ENCODE measurements at regions not wholly inside any gene's neighbourhood (a gene's known extent, or its start where the extent isn't known, plus 50 kb on each side); places are given as distances from the start of the nearest gene placed in this dataset.

DNA sequence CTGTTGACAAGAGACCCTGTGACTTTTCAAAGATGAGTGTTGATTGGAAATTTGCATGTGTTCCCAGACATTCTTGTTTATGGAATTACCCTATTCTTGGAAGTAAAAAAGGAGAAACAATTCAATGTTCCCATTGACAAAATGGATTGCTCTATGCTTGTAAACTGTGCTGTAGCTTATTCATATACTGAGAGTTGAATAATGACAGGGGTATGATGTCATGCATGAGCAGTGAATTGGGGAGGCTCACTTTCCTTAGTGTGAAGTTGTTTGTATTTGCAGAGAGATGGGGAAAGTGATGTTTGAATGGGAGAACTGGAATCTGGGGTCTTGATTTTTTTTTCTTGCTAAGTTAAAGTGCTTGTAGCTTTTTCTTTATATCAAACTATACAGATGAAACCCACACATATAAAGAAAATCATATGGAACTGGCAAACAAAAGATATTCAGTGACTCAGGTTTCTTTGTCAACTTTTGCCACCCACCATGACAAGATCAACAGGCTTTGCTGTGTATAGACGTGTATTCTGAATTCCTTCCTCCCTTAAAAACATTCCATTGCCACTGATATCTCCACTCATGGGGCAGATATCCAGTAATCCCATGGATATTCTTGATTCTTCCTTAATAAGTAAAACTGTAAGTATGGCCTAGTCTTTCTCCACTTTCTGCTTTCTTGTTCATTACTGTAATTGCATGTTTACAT is 97.8 kb upstream of the JAG1 start:
- Histone ChIP-seq H3K4me3 (ENCODE audit: low read length) (no peak overlapping the region), H3K27ac (ENCODE audit: low read length) (no peak overlapping the region), H3K4me1 (ENCODE audit: control insufficient read depth, insufficient read depth, low read length) (no peaks in the 10 kb centered on the region), H3K9me3 (ENCODE audit: control insufficient read depth, low read length) (no peaks in the 10 kb centered on the region), H3K27me3 (ENCODE audit: control insufficient read depth, insufficient read depth) (no peaks in the 10 kb centered on the region)
- ATAC-seq (no peak), DNase-seq (no peak)
- intact Hi-C loops (cut with DNase I) = no loop called here
- WGBS = 54% methylated on average over 1 of the region's 1 CpG

DNA sequence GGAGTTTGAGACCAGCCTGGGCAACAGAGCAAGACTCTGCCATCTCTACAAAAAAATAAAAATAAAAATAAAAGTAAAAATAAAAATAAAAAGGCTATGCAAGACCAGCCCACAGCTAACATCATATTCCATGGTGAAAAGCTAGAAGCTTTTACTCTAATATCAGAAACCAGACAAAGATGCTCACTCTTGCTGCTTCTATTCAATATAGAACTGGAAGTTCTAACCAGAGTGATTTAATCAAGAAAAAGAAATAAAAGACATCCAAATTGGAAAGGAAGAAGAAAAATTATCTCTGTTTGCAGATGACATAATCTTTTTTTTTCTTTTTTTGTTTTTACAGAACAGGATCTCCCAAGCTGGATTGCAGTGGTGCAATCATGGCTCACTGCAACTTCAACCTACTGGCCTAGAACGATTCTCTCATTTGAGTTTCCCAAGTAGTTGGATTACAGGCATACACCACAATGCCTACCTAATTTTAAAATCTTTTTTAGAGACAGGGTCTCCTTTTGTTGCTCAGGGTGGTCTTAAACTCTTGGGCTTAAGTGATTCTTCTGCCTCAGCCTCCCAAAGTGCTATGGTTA is 100.7 kb upstream of the JAG1 start:
- WGBS = 73% methylated on average over 1 of the region's 1 CpG
- peak; percentile 34 to 68 for ATAC-seq
- no peak overlapping the region for H3K27ac ChIP-seq (ENCODE audit: low read length)
- DNase-seq = no peak
- H3K4me3 ChIP-seq (ENCODE audit: low read length) = no peak overlapping the region
- no peaks in the 10 kb centered on the region for H3K4me1 ChIP-seq (ENCODE audit: control insufficient read depth, insufficient read depth, low read length)
- no peaks in the 10 kb centered on the region for H3K27me3 ChIP-seq (ENCODE audit: control insufficient read depth, insufficient read depth)
- H3K9me3 ChIP-seq (ENCODE audit: control insufficient read depth, low read length) = no peaks in the 10 kb centered on the region
- intact Hi-C loops (cut with DNase I) = no loop called here

DNA sequence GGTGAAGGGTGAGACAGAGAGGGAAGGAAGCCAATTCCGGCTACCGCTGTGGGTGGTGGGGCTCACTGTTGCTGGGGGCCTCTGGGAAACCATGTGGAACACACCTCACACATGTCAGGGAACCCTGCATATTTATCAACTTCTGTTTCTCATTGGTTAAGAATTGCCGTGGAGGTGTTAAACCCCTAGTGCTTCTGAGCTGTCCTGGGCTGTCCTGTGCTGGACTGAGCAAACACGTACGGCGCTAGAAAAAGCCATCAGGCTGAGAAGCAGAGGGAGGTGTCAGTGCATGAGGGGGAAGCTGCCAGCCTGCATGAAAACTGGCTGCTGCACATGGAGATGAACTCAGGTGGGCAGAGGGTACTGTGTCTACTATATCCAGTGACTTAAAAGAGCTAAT is 103.9 kb upstream of the JAG1 start:
- no peaks in the 10 kb centered on the region for H3K4me1 ChIP-seq (ENCODE audit: control insufficient read depth, insufficient read depth, low read length)
- ATAC-seq (no peak), DNase-seq (peak in 1 of 3 donors; percentile 40)
- no peak overlapping the region for H3K4me3 ChIP-seq (ENCODE audit: low read length)
- H3K27ac ChIP-seq (ENCODE audit: low read length) = no peak overlapping the region
- H3K27me3 ChIP-seq (ENCODE audit: control insufficient read depth, insufficient read depth) = no peaks in the 10 kb centered on the region
- no peaks in the 10 kb centered on the region for H3K9me3 ChIP-seq (ENCODE audit: control insufficient read depth, low read length)
- intact Hi-C loops (cut with DNase I) = no loop called here
- WGBS = 73% methylated on average over 6 of the region's 6 CpGs

DNA sequence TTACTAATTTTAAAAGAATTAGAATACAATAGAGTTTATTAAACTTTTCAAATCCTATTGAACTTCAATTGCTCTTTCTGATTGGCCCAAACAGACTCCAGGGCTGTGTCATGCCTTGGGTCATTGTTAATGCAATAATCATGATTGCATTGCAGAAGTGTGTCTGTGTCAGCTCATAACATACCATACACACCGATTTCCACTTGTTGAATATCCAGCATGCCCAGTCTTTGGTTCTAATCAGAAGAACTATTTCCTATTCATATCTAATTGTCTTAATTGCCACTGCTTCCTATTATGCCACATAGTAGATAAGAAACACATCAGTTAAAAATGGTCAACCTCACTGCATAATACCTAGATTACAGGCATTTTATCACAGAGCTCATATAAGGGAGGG is 106.1 kb upstream of the JAG1 start:
- Histone ChIP-seq H3K27me3 (ENCODE audit: control insufficient read depth, insufficient read depth) (no peaks in the 10 kb centered on the region), H3K9me3 (ENCODE audit: control insufficient read depth, low read length) (no peaks in the 10 kb centered on the region), H3K4me1 (ENCODE audit: control insufficient read depth, insufficient read depth, low read length) (no peaks in the 10 kb centered on the region), H3K27ac (ENCODE audit: low read length) (no peak overlapping the region), H3K4me3 (ENCODE audit: low read length) (no peak overlapping the region)
- ATAC-seq = no peak
- 40% methylated on average over 1 of the region's 1 CpG for WGBS
- no peak for DNase-seq
- intact Hi-C loops (cut with DNase I) = no loop called here

DNA sequence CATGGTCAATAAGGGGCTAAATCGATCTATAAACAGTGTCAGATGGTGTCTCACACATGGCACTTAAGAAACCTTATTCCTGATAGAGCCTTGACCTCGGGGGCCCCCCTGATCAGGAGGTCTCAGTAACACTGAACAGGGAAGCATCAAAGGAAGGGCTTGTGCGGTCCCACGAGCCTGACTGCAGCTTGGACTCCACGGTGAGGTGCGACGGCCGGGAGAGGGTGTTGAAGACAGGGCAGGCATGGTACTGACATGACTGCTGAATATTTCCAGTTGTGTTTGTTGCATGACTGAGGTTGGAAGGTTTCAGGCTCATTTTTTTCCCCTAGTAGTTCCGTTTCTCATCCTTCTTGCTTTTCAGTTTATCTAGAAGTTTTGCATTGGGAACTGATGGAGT is 107.1 kb upstream of the JAG1 start:
- H3K4me1 ChIP-seq (ENCODE audit: control insufficient read depth, insufficient read depth, low read length) = no peaks in the 10 kb centered on the region
- intact Hi-C loops (cut with DNase I) = no loop called here
- no peak overlapping the region for H3K27ac ChIP-seq (ENCODE audit: low read length)
- WGBS = 81% methylated on average over 9 of the region's 9 CpGs
- DNase-seq = no peak
- no peak overlapping the region for H3K4me3 ChIP-seq (ENCODE audit: low read length)
- no peak for ATAC-seq
- H3K27me3 ChIP-seq (ENCODE audit: control insufficient read depth, insufficient read depth) = no peaks in the 10 kb centered on the region
- H3K9me3 ChIP-seq (ENCODE audit: control insufficient read depth, low read length) = no peaks in the 10 kb centered on the region

DNA sequence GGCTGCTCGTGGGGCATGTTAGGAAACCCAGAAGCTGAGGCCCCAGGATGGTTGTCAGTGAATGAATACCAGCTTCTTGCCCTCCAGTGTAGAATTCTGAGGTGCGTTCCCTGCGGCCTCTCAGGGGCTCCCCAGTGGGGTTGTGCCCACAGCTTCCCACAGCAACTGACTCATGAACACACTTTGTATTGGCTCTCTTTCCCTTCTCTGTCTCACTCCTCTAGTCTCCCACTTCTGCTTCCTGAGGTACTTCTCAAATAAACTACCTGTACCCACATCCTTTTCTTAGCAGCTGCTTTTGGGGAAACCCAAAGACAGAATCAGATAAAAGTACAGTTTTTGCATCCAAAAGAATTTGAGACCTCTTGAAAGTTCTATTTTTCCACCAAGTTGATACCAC is 107.7 kb upstream of the JAG1 start:
- Histone ChIP-seq H3K27me3 (ENCODE audit: control insufficient read depth, insufficient read depth) (no peaks in the 10 kb centered on the region), H3K4me3 (ENCODE audit: low read length) (no peak overlapping the region), H3K27ac (ENCODE audit: low read length) (no peak overlapping the region), H3K9me3 (ENCODE audit: control insufficient read depth, low read length) (no peaks in the 10 kb centered on the region), H3K4me1 (ENCODE audit: control insufficient read depth, insufficient read depth, low read length) (no peaks in the 10 kb centered on the region)
- ATAC-seq = no peak
- WGBS = 86% methylated on average over 3 of the region's 3 CpGs
- intact Hi-C loops (cut with DNase I) = no loop called here
- DNase-seq = no peak

DNA sequence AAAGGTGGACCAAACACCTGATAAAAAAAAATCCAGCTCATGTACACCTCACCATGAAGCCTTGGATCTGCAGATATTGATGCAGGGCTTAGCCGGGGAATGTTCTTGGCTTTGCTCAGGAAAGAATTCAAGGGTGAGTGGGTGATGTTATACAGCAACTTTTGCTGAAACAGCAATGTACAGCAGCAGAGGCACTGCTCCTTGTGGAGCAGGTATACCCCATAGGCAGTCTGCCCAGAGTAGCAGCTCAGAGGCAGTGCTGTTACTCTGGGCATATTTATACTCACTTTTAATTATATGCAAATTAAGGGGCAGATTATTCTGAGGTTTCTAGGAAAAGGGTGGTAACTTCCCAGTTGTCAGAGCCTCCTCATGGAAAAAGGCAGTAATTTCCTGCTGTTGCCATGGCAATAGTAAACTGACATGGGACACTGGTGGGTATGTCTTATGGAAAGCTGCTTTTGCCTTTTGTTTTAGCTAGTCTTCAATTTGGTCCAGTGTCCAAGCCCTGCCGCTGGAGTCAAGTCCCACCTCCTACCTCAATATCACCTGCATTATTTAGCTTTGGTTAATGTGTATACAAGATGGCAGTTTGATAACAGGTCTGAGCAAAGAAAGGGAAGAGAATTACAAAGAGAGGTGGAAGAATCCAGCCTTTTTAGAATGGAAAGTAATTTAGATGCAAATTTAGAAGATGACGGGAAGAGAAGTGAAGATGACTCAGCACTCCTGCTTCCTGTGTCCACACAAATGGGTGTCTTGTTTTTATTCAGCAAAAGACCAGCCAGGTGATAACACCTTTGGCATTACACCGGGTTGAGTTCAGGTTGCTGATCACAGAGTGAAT is 110.1 kb upstream of the JAG1 start:
- H3K4me3 ChIP-seq (ENCODE audit: low read length) = no peak overlapping the region
- intact Hi-C loops (cut with DNase I) = no loop called here
- no peaks in the 10 kb centered on the region for H3K4me1 ChIP-seq (ENCODE audit: control insufficient read depth, insufficient read depth, low read length)
- H3K27me3 ChIP-seq (ENCODE audit: control insufficient read depth, insufficient read depth) = no peaks in the 10 kb centered on the region
- DNase-seq (no peak), ATAC-seq (peak; percentile 19 to 92)
- no peak overlapping the region for H3K27ac ChIP-seq (ENCODE audit: low read length)
- 65% methylated on average over 4 of the region's 4 CpGs for WGBS
- no peaks in the 10 kb centered on the region for H3K9me3 ChIP-seq (ENCODE audit: control insufficient read depth, low read length)

DNA sequence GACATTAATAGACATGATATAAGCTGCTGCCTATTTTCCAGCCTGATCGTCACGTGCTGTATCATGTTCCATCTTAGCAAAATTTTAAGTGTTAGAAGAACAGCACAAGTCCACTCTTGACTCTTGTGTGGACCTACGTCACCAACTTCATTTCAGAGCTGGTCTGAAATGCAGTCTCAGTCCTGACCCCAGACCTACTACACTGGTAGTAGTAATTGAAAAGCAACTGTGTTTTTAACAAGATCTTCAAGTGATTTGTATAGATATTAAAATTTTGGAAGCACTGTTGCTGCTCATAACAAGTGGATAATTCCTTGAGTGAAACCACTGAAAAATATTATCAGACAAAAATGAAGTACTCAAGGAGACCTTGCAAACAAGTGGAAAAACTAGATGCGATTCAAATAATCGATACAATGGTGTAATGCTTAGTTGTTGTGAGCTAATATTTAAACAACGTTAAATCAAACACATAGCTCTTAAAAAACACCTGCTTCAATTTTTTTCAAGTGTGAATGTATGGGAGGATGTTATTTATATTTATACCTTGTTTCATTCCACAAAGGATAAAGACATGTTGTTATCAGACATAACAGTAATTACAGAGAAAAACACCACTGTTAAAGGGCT is 110.9 kb upstream of the JAG1 start:
- no peak for DNase-seq
- H3K27me3 ChIP-seq (ENCODE audit: control insufficient read depth, insufficient read depth) = no peaks in the 10 kb centered on the region
- ATAC-seq = no peak
- WGBS = 89% methylated on average over 6 of the region's 6 CpGs
- intact Hi-C loops (cut with DNase I) = no loop called here
- no peaks in the 10 kb centered on the region for H3K4me1 ChIP-seq (ENCODE audit: control insufficient read depth, insufficient read depth, low read length)
- no peaks in the 10 kb centered on the region for H3K9me3 ChIP-seq (ENCODE audit: control insufficient read depth, low read length)
- H3K27ac ChIP-seq (ENCODE audit: low read length) = no peak overlapping the region
- no peak overlapping the region for H3K4me3 ChIP-seq (ENCODE audit: low read length)

DNA sequence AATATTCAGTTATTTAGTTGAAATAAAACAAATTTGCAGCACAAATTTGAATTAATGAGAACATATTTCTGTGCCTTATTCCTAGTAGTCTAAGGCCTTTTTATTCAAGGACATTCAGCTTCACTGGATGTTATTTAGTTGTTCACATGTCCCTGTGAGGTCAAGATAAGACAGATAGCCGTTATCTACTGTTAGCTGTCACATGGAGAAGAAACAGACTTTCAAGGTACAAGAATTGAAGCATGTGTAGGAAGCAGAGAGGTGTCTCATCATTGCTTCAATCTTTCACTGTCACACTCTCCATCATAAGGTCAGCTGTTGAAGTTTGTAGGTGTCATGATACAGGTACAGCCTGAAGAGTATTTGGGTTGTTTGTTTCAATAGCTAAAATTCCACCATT is 112.9 kb upstream of the JAG1 start:
- DNase-seq (no peak), ATAC-seq (no peak)
- intact Hi-C loops (cut with DNase I) = no loop called here
- WGBS = 44% methylated on average over 1 of the region's 1 CpG
- H3K27ac ChIP-seq (ENCODE audit: low read length) = no peak overlapping the region
- H3K4me3 ChIP-seq (ENCODE audit: low read length) = no peak overlapping the region
- no peaks in the 10 kb centered on the region for H3K27me3 ChIP-seq (ENCODE audit: control insufficient read depth, insufficient read depth)
- no peaks in the 10 kb centered on the region for H3K4me1 ChIP-seq (ENCODE audit: control insufficient read depth, insufficient read depth, low read length)
- no peaks in the 10 kb centered on the region for H3K9me3 ChIP-seq (ENCODE audit: control insufficient read depth, low read length)

DNA sequence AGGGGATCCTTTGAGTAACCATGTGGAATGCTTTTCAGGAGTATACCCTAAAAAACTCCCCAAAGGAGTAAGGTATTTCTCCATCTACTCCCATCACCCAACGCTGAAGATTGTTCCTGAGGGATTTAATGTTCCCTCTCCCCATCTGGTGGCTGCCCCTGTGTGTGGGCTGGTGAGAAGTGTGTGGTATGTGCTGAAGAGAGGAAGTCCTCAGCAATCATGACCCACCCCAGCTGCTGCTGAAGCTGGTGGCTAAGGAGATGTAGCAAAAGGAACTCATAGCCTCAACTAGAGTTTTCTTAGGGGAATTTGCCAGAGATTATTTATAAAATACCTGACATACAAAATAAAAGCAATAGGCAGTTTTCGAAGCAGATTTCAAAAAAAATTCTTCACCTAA is 114.3 kb upstream of the JAG1 start:
- WGBS = 62% methylated on average over 2 of the region's 2 CpGs
- no peak for ATAC-seq
- no peak for DNase-seq
- no peak overlapping the region for H3K27ac ChIP-seq (ENCODE audit: low read length)
- intact Hi-C loops (cut with DNase I) = no loop called here
- no peaks in the 10 kb centered on the region for H3K4me1 ChIP-seq (ENCODE audit: control insufficient read depth, insufficient read depth, low read length)
- no peaks in the 10 kb centered on the region for H3K27me3 ChIP-seq (ENCODE audit: control insufficient read depth, insufficient read depth)
- H3K9me3 ChIP-seq (ENCODE audit: control insufficient read depth, low read length) = no peaks in the 10 kb centered on the region
- no peak overlapping the region for H3K4me3 ChIP-seq (ENCODE audit: low read length)

DNA sequence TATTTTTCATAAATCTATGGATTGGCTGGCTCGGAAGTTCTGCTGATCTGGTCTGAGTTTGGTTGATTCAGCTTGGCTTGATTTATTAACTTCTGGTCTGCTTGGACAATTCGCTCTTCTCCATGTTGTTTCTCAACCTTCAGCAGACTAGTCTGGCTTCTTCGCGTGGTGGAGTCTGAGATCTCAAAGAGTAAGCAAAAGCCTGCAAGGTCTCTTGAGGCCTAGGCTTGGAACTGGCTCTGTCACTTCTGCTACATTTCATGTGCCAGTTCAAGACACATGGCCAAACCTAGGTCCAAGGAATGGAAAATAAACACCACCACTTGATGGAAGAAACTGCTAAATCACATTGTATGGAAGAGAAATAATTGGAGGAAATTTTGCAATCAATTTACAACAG is 115.1 kb upstream of the JAG1 start:
- intact Hi-C loops (cut with DNase I) = no loop called here
- peak in 2 of 3 donors; percentile 60 to 70 for DNase-seq

More for the DNA sequence above, 115.1 kb upstream of the JAG1 start:
- H3K9me3 ChIP-seq (ENCODE audit: control insufficient read depth, low read length) = no peaks in the 10 kb centered on the region
- WGBS = 71% methylated on average over 4 of the region's 4 CpGs
- no peaks in the 10 kb centered on the region for H3K27me3 ChIP-seq (ENCODE audit: control insufficient read depth, insufficient read depth)
- H3K4me1 ChIP-seq (ENCODE audit: control insufficient read depth, insufficient read depth, low read length) = no peaks in the 10 kb centered on the region
- no peak overlapping the region for H3K27ac ChIP-seq (ENCODE audit: low read length)
- no peak overlapping the region for H3K4me3 ChIP-seq (ENCODE audit: low read length)
- ATAC-seq = peak; percentile 56 to 85

Measured in right cardiac atrium (tissue), 5 donors.